Activated CD4-positive, alpha-beta memory T cell treated with anti-CD3 and anti-CD28 coated beads for 36 hours (primary cell): ENCODE measurements at regions not wholly inside any gene's neighbourhood (a gene's known extent, or its start where the extent isn't known, plus 50 kb on each side); places are given as distances from the start of the nearest gene placed in this dataset.
"Not testable (repeated sequence)": the region's sequence is repeated elsewhere in the genome, so short reads cannot be mapped to it uniquely, and the experiment has no call there.

Experiments
- CTCF ChIA-PET: fragments of 350-600 bp; sonication (Branson Sonifier 250); formaldehyde crosslinking; loops from one replicate; lab custom pipeline; 2021; ENCODE audit warnings: antibody characterized with exemption, inconsistent platforms; lab: Charles Lee
- POLR2A ChIA-PET: fragments of 350-600 bp; sonication (Branson Sonifier 250); formaldehyde crosslinking; loops from one replicate; lab custom pipeline; 2021; ENCODE audit warnings: antibody characterized with exemption; lab: Charles Lee
- DNase-seq: peaks from one replicate; pipeline ENCODE4 v3.0.0-alpha.2; 2020
- H3K27ac Mint-ChIP-seq: one replicate; pipeline ENCODE4 v1.8.0; 2021; ENCODE audit warnings: mixed read lengths
- H3K27me3 Mint-ChIP-seq: one replicate; pipeline ENCODE4 v1.8.0; 2021; ENCODE audit warnings: mixed read lengths
- H3K36me3 Mint-ChIP-seq: one replicate; pipeline ENCODE4 v1.8.0; 2021; ENCODE audit warnings: mixed read lengths
- H3K4me1 Mint-ChIP-seq: one replicate; pipeline ENCODE4 v1.8.0; 2021; ENCODE audit warnings: low read depth, mixed read lengths
- H3K4me3 Mint-ChIP-seq: one replicate; pipeline ENCODE4 v1.8.0; 2021; ENCODE audit warnings: mild to moderate bottlenecking, mixed read lengths
- H3K9me3 Mint-ChIP-seq: one replicate; pipeline ENCODE4 v1.8.0; 2021; ENCODE audit warnings: mixed read lengths
- intact Hi-C: fragments of 100-400 bp; cut with micrococcal nuclease; formaldehyde crosslinking; loops from one replicate; pipeline ENCODE4 v1.15.1; 2023

DNA sequence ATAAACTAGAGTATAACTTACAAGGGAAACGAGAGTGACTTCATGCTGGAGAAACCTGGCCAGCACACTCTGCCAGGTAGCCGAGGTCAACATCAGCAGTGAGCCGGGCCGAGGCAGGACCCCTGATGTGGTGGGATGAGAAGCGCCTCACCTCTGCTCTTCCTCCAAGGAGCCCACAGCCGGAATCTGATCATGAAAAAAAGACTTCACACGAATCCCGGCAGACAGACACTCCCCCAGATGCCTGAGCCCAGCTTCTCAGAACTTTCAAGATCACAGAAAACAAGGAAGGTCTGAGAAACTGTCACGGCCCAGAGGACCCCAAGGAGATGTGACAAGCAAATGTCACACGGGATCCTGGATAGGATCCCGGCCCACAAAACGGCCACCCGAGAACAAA is 116.9 kb upstream of the FAM20C start:
- H3K9me3 Mint-ChIP-seq, intact Hi-C loops, H3K27ac Mint-ChIP-seq, H3K27me3 Mint-ChIP-seq, POLR2A ChIA-PET, H3K36me3 Mint-ChIP-seq, DNase-seq, H3K4me1 Mint-ChIP-seq, H3K4me3 Mint-ChIP-seq, CTCF ChIA-PET: not testable (repeated sequence)

DNA sequence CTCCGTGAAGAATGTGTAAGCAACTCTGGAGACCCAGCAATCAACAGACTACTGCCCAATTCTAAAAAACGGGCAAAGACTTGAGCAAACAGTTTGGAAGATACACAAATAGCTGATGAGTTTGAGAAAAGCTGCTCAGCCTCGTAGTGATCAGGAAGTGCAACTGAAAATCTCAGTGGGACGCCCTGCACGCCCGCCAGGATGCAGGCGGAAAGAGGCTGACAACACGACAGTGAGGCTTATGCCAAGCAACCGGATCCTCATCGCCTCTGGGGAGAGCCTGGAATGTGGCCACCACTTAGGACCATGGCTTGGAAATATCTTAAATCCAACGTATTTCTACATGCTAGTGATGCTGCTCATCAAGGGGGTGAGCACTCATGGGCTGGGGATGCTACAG is 116.2 kb upstream of the FAM20C start:
- H3K27ac Mint-ChIP-seq, POLR2A ChIA-PET, DNase-seq: not testable (repeated sequence)

GRCh38 chr7:76829-77395 is 115.5 kb upstream of the FAM20C start:
- H3K4me3 Mint-ChIP-seq, H3K9me3 Mint-ChIP-seq, DNase-seq, intact Hi-C loops, CTCF ChIA-PET, H3K27me3 Mint-ChIP-seq, H3K27ac Mint-ChIP-seq, POLR2A ChIA-PET, H3K4me1 Mint-ChIP-seq, H3K36me3 Mint-ChIP-seq: not testable (repeated sequence)

More for the DNA sequence above, 116.2 kb upstream of the FAM20C start:
- H3K36me3 Mint-ChIP-seq, H3K4me3 Mint-ChIP-seq, H3K4me1 Mint-ChIP-seq, H3K9me3 Mint-ChIP-seq, CTCF ChIA-PET, intact Hi-C loops, H3K27me3 Mint-ChIP-seq: not testable (repeated sequence)

DNA sequence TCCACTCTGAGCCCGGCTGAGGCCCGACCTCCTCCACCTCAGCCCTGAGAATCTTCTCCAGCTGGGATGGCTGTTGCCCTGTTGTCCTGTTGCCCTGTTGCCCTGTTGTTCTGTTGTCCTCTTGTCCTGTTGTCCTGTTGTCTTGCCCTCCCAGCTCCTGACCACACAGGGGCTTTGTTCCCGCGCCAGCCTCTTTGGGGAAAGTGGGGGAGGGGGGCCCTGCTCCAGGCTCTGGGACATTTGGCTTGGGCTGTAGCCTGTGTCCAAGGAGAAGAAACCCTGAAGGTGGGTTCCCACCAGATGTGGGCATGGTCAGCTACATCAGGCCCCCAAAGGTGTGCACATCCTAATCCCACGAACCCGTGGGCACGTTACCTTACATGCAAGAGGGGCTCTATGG is 113.5 kb upstream of the FAM20C start:
- POLR2A ChIA-PET, intact Hi-C loops, H3K4me3 Mint-ChIP-seq, CTCF ChIA-PET, DNase-seq, H3K4me1 Mint-ChIP-seq, H3K27ac Mint-ChIP-seq, H3K27me3 Mint-ChIP-seq, H3K36me3 Mint-ChIP-seq, H3K9me3 Mint-ChIP-seq: not testable (repeated sequence)

DNA sequence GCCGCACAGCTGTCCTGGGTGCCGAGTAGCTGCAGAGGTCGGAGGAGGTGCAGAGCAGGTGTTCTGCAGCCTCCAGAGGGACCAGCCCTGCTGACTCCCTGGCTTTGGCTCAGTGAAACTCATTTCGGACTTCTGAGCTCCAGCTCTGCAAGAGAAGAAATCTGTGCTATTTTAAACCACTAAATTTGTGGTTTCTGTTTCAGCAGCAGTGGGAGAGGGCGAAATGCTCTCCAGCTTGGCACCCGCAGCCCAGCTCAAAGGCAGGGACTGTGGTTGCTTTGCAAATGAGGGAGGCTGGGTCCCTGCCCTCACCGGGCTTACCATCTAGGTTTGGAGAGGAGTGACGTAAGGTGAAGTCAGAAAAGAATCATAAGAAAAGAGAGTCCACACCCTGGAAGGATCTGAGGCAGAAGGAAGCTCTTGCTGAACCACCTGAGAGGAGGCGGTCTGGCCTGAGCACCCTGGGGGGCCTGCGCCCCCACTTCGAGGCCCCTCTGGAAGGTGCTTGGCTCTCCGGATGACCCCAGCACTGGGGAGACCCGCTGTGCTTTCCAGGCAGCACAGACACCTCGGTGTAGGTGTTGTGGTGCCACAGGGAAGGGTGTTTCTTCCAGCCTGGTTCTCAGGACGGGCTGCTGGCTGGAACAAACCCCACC is 112.8 kb upstream of the FAM20C start:
- H3K27ac Mint-ChIP-seq, H3K27me3 Mint-ChIP-seq, H3K4me1 Mint-ChIP-seq, H3K36me3 Mint-ChIP-seq, CTCF ChIA-PET, H3K9me3 Mint-ChIP-seq, DNase-seq, POLR2A ChIA-PET, H3K4me3 Mint-ChIP-seq, intact Hi-C loops: not testable (repeated sequence)

GRCh38 chr7:80259-81067 is 111.9 kb upstream of the FAM20C start:
- Mint-ChIP-seq H3K9me3 (no peaks in the 10 kb centered on the region), H3K4me1 (no peaks in the 10 kb centered on the region), H3K27me3 (peaks cover 6% of the 10 kb centered on the region), H3K27ac (no peak overlapping the region), H3K36me3 (no peaks in the 10 kb centered on the region), H3K4me3 (no peak overlapping the region)
- no peak for DNase-seq
- intact Hi-C loops: no loop called here
- ChIA-PET CTCF (no interaction called here), POLR2A (no interaction called here)

DNA sequence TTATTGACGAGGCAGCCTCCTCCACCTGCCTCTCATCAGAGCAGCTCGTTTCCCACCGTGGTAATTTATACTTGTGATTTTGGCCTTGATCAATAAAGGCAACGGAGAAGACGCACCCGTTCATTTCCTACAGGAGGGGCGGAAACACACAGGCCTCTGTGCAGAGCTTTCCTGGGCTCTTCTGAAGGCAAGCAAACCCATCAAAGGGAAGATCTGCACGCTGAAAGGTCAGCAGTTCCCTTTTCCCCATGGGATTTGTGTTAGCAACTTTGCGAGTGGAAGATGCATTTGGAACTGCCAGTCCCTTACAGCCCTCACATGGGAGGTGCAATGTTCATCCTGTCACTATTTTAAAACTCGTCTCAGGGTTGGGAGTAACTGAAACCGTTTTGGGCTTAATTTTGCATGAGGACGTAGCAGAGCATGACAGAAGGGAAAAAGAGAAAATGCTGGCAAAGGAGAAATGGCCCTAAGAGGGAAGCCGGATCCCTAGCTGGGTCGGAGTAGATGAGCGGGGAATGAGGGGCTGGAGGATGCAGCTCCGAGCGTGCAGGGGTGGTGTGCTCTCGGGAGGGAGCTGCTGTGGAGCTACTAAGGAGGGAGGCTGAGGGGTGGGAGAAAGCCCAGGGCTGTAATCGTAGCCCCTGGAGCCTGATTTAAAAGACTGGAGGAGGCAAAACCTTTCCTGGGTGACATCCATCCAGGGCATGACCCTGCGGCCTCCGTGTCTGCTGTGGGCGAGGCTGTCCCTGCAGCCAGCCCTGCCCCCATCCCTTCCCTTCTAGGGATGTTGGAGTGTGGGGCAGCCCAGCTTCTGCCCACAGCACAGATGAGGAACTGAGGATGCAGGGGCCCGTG is 111.1 kb upstream of the FAM20C start:
- no peak for DNase-seq
- H3K27ac Mint-ChIP-seq: no peak overlapping the region
- no peaks in the 10 kb centered on the region for H3K4me1 Mint-ChIP-seq
- H3K9me3 Mint-ChIP-seq: no peaks in the 10 kb centered on the region
- H3K27me3 Mint-ChIP-seq: peaks cover 6% of the 10 kb centered on the region
- CTCF ChIA-PET: no interaction called here
- intact Hi-C loops: no loop called here
- POLR2A ChIA-PET: no interaction called here
- no peak overlapping the region for H3K4me3 Mint-ChIP-seq
- no peaks in the 10 kb centered on the region for H3K36me3 Mint-ChIP-seq

DNA sequence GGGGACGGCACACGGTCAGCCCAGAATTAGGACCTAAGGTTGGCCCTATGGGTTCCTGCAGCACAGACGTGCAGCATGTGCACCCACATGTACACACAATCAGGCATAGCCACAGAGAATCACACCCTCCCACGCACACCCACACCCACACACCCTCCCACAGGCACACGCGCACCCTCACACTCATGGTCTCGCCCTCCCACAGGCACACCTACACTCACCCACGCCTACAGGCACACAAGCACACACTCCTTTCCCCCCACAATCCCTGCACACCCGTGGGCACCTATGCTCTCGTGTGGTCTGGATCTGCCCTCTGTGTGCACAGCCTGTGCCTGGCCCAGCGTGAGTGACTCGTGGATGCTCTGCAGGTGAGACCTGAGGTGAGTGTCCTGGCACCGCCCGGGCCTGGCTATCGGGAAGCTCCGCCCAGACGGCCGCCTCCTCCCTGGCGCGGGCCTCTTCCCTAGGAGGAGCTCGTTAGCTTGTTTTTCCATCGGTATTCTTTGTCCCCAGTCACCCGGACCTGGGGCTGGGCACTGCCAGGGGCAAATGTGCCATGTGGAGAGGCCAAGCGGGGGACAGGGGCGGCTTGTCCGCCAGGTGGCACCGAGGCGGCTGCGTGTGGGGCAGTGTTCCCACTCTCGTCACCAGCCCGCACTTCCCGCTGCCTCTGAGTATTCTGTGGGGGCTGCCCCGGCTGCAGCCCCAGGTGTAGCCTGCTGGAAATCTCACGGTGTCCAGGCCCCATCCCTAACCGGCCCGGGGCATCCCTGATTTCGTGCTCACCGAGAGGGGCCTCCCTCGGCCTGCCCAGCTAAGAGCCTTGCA is 110.2 kb upstream of the FAM20C start:
- Mint-ChIP-seq H3K9me3 (no peaks in the 10 kb centered on the region), H3K36me3 (no peaks in the 10 kb centered on the region), H3K4me3 (no peak overlapping the region), H3K27me3 (peaks cover 6% of the 10 kb centered on the region), H3K27ac (no peak overlapping the region), H3K4me1 (no peaks in the 10 kb centered on the region)
- intact Hi-C loops: no loop called here
- DNase-seq: no peak
- ChIA-PET CTCF (interaction anchor here (0.6 kb wide), 2 partner anchors 118 to 1004 kb away, joined by 3 read pairs; no protein-coding TSS in a partner anchor), POLR2A (no interaction called here)

- Mint-ChIP-seq H3K36me3 (no peaks in the 10 kb centered on the region), H3K27ac (no peak overlapping the region), H3K4me1 (no peaks in the 10 kb centered on the region), H3K9me3 (no peaks in the 10 kb centered on the region), H3K27me3 (peaks cover 6% of the 10 kb centered on the region), H3K4me3 (no peak overlapping the region)
- DNase-seq: no peak
- ChIA-PET POLR2A (no interaction called here), CTCF (interaction anchor here (0.6 kb wide), 2 partner anchors 117 to 1003 kb away, joined by 3 read pairs; no protein-coding TSS in a partner anchor)
- intact Hi-C loops: no loop called here
These were observed 109.6 kb upstream of the FAM20C start for GRCh38 chr7:82757-83155.

- Mint-ChIP-seq H3K9me3 (no peaks in the 10 kb centered on the region), H3K27me3 (peaks cover 6% of the 10 kb centered on the region), H3K27ac (no peak overlapping the region), H3K4me3 (no peak overlapping the region), H3K36me3 (no peaks in the 10 kb centered on the region), H3K4me1 (no peaks in the 10 kb centered on the region)
- no peak for DNase-seq
- intact Hi-C loops: no loop called here
- CTCF ChIA-PET: no interaction called here
- POLR2A ChIA-PET: no interaction called here
These were observed 108.9 kb upstream of the FAM20C start for GRCh38 chr7:83441-83840.

- no peak overlapping the region for H3K4me3 Mint-ChIP-seq
- H3K27ac Mint-ChIP-seq: no peak overlapping the region
- peaks cover 6% of the 10 kb centered on the region for H3K27me3 Mint-ChIP-seq
- POLR2A ChIA-PET: no interaction called here
- intact Hi-C loops: no loop called here
- CTCF ChIA-PET: no interaction called here
- no peaks in the 10 kb centered on the region for H3K36me3 Mint-ChIP-seq
- DNase-seq: no peak
- no peaks in the 10 kb centered on the region for H3K4me1 Mint-ChIP-seq
- H3K9me3 Mint-ChIP-seq: no peaks in the 10 kb centered on the region
These were observed 108.3 kb upstream of the FAM20C start for GRCh38 chr7:83861-84632.
